NCI-H526 treated with DMSO at 0.1 percent for 48 hours (cell line): ENCODE measurements at regions not wholly inside any gene's neighbourhood (a gene's known extent, or its start where the extent isn't known, plus 50 kb on each side); places are given as distances from the start of the nearest gene placed in this dataset.

Experiments
- DNase-seq: peaks from one replicate; lab custom pipeline; 2025; lab: John Stamatoyannopoulos, UW

- no peak for DNase-seq
Measured at GRCh38 chr5:28780083-28780692, 1741.8 kb upstream of the CDH9 start.

GRCh38 chr5:28779161-28779754, 1740.9 kb upstream of the CDH9 start:
- DNase-seq: no peak

GRCh38 chr5:28770307-28770706, 1731.9 kb upstream of the CDH9 start:
- no peak for DNase-seq

- peak; percentile 56 for DNase-seq
Measured at GRCh38 chr5:28766565-28767158, 1728.3 kb upstream of the CDH9 start.

DNA sequence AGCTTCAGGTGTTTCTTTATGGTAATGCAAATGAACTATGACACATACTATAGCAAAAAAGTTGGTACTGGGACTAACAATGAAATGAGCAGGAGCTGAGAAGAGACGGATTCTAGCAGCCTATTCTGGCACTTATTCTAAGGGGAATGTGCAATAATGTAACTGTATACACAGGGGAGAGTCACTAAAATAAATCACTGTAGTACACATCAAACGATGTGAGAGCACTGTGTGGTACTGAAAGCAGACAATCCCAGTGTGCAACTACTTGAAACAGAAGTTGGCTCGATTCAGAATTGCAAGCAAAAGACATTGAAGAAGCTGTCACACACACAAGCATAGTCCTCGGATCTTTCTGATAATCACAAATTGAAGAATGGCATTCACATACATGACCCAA, 1713.0 kb upstream of the CDH9 start:
- DNase-seq: no peak

DNA sequence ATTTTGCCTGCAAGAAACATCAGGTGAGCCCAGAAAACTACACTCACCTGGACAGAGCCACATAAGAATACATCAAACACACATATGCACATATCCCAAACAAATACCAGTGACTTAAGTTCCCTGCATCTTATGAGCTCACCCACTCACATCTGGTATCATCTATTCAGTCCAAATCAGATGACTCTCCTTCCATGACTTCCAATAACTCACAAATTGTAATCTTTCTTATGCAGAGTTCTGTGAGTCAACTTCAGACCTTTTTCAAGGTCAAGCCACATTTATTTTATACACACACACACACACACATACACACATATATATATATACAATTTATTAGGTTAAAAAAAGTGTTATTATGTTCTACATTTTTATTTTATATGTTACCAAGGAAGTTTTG, 1711.9 kb upstream of the CDH9 start:
- no peak for DNase-seq

DNA sequence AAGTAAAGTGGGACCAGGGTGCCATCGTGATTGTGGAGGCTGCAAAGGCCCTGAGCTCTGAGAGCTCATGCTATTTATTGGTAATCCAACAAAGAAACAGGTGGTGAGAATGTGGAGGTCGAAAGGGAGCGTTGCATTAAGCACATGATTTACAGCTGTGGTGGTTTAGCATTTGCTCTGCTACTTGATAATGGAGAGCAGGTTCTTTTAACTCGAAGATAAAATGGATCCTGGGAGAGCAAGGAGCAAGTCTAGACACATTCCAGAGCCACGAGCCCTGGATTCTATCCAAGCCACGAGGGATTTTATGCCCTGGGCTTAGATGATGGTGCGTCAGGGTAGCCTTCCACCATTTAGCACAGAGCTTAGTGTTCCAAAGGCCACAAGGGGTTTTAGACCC, 1710.1 kb upstream of the CDH9 start:
- no peak for DNase-seq

- no peak for DNase-seq
Measured at GRCh38 chr5:28743716-28744110, 1705.3 kb upstream of the CDH9 start.

DNA sequence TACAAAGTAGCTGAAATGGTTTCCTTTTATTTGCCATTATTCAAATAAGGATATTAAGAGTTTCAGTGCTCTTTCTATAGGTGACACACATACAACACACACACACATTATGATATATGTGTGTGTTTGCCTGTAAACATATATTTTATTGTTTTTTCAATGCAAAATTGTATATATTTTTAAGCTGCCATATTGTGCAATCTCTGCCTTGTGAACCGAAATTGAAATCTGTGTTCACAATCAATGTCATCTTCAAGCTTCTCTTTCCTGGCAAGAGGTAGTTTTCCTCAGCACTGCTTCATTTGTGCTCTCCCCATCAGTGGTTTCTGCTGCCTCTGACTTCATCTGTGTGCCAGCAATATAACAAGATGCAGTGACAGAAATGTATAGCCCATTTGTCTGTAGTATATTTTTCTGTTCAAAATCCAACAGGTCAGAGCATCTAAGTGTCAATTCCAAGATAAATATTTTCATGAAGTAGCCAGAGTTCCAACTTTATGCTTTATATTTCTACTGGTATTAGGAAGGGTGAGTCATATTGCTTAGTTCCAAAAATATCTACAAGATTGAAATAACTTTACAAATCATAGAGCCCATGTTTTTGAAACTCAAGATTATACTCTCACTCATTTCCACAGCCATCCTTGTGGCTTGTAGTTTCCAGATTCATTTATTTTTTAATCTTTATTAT, 1704.8 kb upstream of the CDH9 start:
- DNase-seq: no peak

DNA sequence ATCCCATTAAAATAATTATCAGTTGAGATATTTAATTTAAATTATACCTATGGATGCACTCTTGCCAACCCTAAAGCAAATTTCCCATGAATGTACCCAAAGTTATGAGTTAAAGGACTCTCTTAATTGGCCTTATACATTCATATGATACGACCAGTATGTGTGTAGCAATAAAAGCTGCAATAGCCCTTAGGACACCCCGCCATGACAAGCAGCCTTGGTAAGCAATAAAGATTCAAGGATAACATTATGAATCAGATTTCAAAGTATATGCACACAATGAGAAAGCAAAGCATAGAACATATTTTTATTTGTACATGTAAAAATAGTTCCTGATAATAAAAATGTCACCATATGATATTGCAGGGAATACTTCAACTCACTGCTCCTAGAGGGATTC, 1699.3 kb upstream of the CDH9 start:
- DNase-seq: peak; percentile 68

- no peak for DNase-seq
Measured at GRCh38 chr5:28737222-28737621, 1698.8 kb upstream of the CDH9 start.

DNA sequence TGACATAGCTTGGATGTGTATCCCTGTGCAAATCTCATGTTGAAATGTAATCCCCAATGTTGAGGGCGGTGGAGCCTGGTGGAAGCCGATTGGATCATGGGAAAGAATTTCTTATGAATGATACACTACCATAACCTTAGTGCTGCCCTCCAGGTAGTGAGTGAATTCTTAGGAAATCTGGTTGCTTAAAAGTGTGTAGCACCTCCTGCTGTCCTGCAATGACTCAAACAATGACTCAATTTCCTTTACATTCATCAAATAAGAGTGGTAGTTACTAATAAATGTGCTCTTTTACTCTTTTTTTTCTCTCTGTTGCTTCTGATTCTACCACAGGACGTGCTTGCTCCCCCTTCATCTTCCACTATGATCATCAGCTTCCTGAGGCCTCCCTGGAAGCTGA, 1696.0 kb upstream of the CDH9 start:
- no peak for DNase-seq

GRCh38 chr5:28729067-28729466, 1690.7 kb upstream of the CDH9 start:
- no peak for DNase-seq

DNA sequence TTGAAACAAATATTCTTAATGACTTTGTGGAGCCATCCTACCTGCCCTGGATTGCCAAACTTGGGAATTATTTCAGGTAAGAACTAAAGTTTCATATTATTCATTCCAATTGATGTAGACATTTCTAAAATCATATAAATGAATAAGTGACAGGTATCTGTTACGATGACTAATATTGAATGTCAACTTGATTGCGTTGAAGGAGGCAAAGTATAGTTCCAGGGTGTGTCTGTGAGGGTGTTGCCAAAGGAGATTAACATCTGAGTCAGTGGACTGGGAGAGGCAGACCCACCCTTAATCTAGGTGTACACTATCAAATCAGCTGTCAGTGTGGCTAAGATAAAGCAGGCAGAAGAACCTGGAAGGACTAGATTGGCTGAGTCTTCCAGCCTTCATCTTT, 1688.4 kb upstream of the CDH9 start:
- no peak for DNase-seq

GRCh38 chr5:28725001-28725400, 1686.6 kb upstream of the CDH9 start:
- no peak for DNase-seq

DNA sequence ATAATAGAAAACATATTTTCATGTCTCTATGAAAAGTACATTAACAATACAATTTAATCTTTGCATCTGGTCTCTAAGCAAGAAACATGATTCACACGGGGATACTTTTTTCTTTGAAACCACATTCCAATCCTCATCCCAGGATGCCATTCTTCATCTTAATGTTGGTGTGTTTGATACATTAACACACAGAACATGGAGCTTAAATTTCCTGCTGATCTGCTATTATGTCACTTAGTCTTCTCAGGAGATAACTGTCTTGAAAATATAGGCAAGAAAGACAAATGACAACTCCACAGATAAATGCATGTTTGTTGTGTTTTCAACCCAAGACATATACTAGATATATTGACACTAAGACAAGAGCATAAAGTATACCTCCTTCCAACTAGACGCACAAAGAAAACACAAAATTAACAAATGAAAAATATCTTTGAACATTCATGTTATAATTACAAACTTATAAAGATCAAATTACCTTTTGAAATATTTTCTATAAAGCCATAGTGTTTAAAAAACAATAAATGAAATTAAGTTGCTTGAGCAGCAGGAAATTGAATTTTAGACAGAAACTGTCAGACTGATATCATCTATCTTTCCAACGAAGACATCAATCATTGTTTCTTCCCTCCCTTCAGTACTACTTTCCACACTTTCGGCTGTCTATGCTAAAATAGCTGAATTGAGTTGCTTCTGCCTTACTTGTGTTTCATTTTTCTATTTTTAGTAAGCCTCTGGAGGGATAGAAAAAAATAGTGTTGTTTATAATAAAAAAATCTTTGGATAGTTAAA, 1676.7 kb upstream of the CDH9 start:
- DNase-seq: no peak

DNA sequence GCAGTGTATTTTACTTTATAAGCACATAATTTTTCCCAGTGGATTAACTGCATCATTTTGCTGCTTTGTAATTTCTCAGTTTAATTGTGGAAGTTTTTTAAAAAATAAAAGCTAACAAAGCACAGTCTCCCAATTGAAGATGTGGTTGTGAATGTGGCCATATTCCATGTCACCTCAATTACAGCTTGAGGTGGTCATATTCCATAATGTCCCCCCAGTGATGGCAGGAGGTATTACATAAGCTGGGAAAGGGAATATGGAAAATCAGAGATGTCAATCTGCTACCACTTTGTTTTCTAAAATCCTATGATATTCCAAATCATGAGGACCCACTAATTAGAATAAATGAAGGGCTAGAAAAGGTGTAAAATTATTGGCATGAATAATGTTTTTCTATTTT, 1672.0 kb upstream of the CDH9 start:
- DNase-seq: no peak

DNA sequence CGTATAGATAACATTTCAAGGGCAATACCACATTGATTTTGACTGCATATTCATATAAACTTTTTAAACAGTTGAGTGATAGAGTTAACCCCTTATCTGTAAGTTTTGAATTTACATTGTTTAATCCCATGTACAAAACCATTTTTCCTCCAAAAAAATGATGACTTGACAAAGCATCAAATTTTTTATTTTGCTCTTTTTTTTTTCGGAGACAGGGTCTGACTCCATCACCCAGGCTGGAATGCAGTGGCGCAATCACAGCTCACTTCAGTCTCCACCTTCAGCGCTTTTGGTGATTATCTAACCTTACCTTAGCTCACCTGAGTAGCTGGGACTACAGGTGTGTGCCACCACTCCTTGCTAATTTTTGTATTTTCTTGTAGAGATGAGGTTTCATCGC, 1670.1 kb upstream of the CDH9 start:
- no peak for DNase-seq

DNA sequence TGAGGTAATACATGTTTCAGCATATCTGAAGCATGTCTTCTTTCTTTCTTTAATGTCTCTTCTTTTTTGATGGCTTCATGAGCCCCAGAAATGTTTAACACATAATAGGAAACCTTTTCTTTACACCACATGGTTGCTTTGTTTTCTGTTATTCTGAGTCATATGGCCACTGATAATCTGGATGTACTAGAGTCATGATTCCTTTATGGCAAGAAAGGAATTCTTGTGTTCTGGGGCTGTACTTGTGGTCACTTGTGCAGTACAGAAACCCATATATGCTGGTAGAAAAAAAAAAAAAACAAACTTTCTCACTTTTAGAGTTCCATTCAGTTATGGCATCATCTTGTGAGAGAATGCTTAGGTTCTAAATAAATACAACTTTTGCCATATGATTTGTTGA, 1669.3 kb upstream of the CDH9 start:
- no peak for DNase-seq

GRCh38 chr5:28703651-28704260, 1665.4 kb upstream of the CDH9 start:
- DNase-seq: no peak

- no peak for DNase-seq
Measured at GRCh38 chr5:28691526-28691925, 1653.1 kb upstream of the CDH9 start.

- no peak for DNase-seq
Measured at GRCh38 chr5:28685794-28686193, 1647.4 kb upstream of the CDH9 start.
